ENCODE measurements at regions not wholly inside any gene's neighbourhood (a gene's known extent, or its start where the extent isn't known, plus 50 kb on each side); places are given as distances from the start of the nearest gene placed in this dataset.

DNA sequence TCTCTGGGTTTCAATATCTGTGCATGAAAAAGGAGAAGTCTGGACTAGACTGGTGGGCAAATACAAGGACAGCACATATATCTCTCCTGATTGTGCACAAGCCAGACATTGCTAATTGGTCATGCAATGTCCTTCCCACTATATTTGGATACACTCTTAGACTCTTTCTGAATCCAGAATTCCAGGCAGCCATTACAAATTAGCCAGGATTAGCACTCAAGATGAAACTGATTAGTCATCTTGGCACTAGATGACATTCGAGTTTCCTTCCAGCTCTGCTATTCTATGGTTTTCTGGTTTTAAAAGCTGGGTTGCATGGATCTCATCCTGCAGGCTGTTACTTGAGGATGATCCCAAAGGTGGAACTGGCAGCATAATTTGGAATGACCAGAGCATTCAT lies 73.2 kb downstream of the SCP2D1 start:
- TF ChIP-seq, protein P1, sequence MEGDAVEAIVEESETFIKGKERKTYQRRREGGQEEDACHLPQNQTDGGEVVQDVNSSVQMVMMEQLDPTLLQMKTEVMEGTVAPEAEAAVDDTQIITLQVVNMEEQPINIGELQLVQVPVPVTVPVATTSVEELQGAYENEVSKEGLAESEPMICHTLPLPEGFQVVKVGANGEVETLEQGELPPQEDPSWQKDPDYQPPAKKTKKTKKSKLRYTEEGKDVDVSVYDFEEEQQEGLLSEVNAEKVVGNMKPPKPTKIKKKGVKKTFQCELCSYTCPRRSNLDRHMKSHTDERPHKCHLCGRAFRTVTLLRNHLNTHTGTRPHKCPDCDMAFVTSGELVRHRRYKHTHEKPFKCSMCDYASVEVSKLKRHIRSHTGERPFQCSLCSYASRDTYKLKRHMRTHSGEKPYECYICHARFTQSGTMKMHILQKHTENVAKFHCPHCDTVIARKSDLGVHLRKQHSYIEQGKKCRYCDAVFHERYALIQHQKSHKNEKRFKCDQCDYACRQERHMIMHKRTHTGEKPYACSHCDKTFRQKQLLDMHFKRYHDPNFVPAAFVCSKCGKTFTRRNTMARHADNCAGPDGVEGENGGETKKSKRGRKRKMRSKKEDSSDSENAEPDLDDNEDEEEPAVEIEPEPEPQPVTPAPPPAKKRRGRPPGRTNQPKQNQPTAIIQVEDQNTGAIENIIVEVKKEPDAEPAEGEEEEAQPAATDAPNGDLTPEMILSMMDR (IDR thresholded peaks at IDR 0.05), result no peak
- TF ChIP-seq POLR2A (IDR thresholded peaks at IDR 0.05) (no peak), POLR2AphosphoS5 (IDR thresholded peaks at IDR 0.05) (no peak), EP300 (IDR thresholded peaks at IDR 0.05) (no peak)
